Esophagus squamous epithelium (tissue), 4 donors: ENCODE measurements at regions not wholly inside any gene's neighbourhood (a gene's known extent, or its start where the extent isn't known, plus 50 kb on each side); places are given as distances from the start of the nearest gene placed in this dataset.

Experiments
- POLR2A ChIP-seq, 4 donors: fragments of 450-650 bp; IDR thresholded peaks; one replicate each; pipeline ENCODE4 v1.6.1; 2017; ENCODE audit warnings: antibody characterized with exemption in 4 of 4, mild to moderate bottlenecking in 4 of 4, moderate library complexity in 3 of 4
- TF ChIP-seq, protein P1 (sequence below), 6 experiments: fragments of 450-650 bp in 4 of 6; fragments of 200-600 bp in 2 of 6; sonication (generic) in 2 of 6; IDR thresholded peaks; one replicate each; pipeline ENCODE4 v1.5.1; 2016 to 2019; ENCODE audit warnings: antibody characterized with exemption in 6 of 6, mild to moderate bottlenecking in 4 of 6, moderate library complexity in 4 of 6

DNA sequence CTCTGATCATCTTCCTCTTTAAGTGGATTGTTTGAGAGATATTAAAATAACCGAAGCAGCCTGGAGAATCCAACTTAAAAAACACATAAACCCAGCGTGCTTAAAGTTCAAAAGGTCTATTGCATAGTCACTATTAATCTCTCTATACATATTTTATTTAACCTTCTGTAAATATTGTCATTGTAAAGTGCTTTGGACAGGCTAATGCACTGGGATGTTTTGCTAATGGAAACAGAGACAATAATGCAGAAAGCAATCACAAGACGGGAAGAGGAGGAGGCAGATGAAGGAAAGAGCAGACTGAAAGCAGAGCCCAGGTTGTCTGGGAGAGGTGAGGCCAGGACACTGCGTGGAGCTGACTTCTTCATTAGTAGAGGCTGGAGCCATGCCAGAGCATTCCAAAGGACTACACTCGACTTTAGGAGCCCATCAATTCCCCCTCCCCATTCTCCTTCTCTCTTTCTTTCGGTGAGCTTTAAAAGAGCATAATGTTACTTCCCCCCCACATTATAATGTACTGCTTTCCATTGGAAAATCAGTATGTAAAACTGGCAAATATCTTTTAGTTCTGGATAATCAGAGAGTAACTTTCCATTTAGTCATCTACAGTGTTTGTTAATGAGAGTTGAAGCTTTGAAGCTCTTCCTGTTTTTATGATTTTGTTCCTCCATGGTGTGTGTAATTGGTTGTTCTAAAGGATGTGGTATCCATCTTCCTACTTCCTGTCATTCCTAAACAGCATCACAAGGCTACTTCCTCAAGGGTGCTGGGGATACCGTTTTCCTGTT lies 307.3 kb upstream of the MPDZ start:
- TF ChIP-seq, protein P1, sequence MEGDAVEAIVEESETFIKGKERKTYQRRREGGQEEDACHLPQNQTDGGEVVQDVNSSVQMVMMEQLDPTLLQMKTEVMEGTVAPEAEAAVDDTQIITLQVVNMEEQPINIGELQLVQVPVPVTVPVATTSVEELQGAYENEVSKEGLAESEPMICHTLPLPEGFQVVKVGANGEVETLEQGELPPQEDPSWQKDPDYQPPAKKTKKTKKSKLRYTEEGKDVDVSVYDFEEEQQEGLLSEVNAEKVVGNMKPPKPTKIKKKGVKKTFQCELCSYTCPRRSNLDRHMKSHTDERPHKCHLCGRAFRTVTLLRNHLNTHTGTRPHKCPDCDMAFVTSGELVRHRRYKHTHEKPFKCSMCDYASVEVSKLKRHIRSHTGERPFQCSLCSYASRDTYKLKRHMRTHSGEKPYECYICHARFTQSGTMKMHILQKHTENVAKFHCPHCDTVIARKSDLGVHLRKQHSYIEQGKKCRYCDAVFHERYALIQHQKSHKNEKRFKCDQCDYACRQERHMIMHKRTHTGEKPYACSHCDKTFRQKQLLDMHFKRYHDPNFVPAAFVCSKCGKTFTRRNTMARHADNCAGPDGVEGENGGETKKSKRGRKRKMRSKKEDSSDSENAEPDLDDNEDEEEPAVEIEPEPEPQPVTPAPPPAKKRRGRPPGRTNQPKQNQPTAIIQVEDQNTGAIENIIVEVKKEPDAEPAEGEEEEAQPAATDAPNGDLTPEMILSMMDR (IDR thresholded peaks at IDR 0.05) = no peak
- no peak for TF ChIP-seq POLR2A (IDR thresholded peaks at IDR 0.05)
